Cardiac septum (tissue), 1 donor: ENCODE measurements at regions not wholly inside any gene's neighbourhood (a gene's known extent, or its start where the extent isn't known, plus 50 kb on each side); places are given as distances from the start of the nearest gene placed in this dataset.
"Not testable (repeated sequence)": the region's sequence is repeated elsewhere in the genome, so short reads cannot be mapped to it uniquely, and the experiment has no call there.

Experiments used
- DNase-seq: peaks from one replicate; pipeline ENCODE4 v3.0.0-alpha.2; 2020; ENCODE audit warnings: low spot score
- intact Hi-C: fragments of 100-400 bp; cut with DNase I; formaldehyde crosslinking; loops from one replicate; pipeline ENCODE4 v1.14.0; 2022
- donor health status: DM: no; HTN: no; CAD: no.

DNA sequence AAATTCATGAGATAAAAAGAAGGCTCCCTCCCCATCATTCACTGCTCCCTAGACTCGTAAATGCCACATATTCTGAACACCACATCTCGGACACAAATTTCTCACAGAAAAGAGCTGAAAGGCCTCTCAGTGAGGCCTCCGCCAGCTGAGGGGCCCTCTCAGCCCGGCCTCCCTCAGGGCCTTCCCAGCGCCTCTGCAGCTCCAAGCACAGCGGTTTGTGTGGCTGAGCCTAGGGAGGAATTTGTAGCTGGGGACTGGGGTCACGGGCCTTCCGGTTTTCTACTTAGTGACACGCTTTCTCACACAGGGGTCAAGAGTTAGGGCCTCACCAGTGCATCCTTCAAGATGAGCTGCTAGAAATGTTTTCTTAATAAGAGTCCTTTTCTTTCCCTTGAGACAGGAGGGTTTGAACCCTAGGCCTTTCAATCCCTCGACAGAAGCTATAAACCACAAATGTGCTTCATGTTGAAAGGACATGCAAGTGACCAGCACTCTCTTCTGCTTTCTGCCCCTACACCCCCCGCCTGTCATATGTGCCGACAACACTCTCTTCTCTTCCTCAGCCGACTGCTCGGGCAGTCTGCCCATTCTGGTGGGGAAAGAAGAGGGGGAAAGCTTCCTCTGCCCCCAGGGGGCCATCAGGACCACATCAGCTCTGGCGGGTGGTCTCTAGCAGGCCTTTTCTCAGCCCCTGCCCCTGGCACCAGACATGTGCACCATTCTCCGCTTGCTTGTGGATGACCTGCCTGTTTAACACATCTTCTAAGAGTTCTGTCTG, 104.9 kb downstream of the CHIC2 start:
- intact Hi-C loops, result no loop called here
- no peak for DNase-seq

- no peak for DNase-seq
- intact Hi-C loops, result no loop called here
Observed at GRCh38 chr4:53956454-53956853, 108.0 kb downstream of the CHIC2 start.

- intact Hi-C loops, result no loop called here
- DNase-seq, result no peak
Observed at GRCh38 chr4:53956053-53956452, 108.4 kb downstream of the CHIC2 start.

- DNase-seq, result no peak
- intact Hi-C loops, result no loop called here
Observed at GRCh38 chr4:53951414-53951813, 113.0 kb downstream of the CHIC2 start.

GRCh38 chr4:53943345-53944085, 120.9 kb downstream of the CHIC2 start:
- DNase-seq, result no peak
- intact Hi-C loops, result no loop called here

DNA sequence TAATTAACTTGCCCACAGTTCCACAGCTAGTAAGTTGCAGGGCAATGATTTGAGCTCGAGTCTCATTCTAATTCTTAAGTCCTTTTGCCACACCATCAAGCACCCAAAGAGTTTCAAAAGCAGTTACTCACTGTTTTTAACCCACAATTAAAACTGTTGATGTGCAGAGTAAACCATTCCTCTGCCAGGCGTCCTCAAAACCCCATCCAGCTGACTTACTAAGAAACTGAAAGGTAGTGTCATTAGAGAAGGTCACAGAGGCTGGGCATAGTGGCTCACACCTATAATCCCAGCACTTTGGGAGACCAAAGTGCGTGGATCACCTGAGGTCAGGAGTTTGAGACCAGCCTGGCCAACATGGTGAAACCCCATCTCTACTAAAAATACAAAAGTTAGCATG, 121.7 kb downstream of the CHIC2 start:
- DNase-seq, result no peak
- intact Hi-C loops, result no loop called here

DNA sequence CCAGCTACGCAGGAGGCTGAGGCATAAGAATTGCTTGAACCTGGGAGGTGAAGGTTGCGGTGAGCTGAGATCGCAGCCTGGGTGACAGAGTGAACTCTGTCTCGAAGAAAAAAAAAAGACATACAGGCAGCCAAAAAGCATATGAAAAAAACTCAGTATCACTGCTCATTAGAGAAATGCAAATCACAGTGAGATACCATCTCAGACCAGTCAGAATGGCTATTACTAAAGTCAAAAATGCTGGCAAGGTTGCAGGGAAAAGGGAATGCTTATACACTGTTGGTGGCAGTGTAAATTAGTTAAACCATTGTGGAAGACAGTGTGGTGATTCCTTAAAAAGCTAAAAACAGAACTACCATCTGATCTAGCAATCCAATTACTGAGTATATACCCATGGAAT, 123.1 kb downstream of the CHIC2 start:
- intact Hi-C loops, result no loop called here
- DNase-seq, result no peak

- DNase-seq, intact Hi-C loops: not testable (repeated sequence)
Observed at GRCh38 chr4:53939892-53940291, 124.5 kb downstream of the CHIC2 start.

- intact Hi-C loops, result no loop called here
- DNase-seq, result no peak
Observed at GRCh38 chr4:53937918-53938317, 126.5 kb downstream of the CHIC2 start.

GRCh38 chr4:53937327-53937726, 127.1 kb downstream of the CHIC2 start:
- DNase-seq, result no peak
- intact Hi-C loops, result no loop called here

- intact Hi-C loops, result no loop called here
- DNase-seq, result no peak
Observed at GRCh38 chr4:53935780-53936179, 128.6 kb downstream of the CHIC2 start.

DNA sequence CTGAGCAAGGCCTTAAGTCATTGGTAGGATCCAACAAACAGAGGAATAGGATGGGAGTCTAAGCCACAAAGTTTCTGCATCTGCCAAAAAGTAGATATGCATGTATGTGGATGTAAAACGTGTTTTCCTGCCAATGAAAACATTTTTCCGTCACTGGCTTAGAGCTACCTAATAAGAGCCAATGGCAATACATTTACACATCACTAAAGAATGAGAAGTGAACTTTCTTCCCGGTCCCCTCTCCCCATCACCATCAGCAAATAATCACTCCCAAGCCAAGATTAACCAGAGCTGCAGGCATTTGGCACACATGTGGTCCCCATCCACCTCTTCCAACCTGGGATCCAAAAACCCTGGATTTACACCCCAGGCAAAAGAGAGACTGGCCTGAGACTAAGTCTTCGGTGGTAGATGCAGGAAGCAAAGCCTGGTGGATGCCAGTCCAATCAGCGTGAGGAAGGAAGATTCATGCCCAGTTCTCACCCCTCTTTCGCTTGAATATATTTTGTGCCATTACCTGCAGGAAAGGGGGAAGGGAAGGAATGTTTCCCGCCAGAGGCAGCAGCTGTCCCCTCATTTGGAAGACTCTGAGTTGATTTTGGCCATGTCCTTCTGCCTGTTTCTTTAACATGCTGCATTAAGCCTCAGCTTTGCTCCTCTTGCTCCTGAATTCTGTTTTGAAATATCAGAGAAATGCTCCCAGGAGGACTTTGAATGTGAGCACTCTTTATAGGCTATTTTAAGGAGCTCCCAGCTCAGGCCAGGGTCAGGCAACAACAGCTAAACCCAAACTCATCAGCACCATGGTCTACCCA, 131.4 kb downstream of the CHIC2 start:
- intact Hi-C loops, result loop anchor here (5.0 kb wide), 1 partner anchor 129 kb away; the partner anchor contains the start of gene CHIC2

GRCh38 chr4:53931461-53931961, 132.9 kb downstream of the CHIC2 start:
- DNase-seq, result no peak
- intact Hi-C loops, result loop anchor here (2.0 to 5.0 kb wide), 2 partner anchors 131 to 285 kb away; partner anchors contain the start of gene CHIC2

More for the DNA sequence above, 131.4 kb downstream of the CHIC2 start:
- DNase-seq, result no peak

GRCh38 chr4:53929955-53930798, 134.2 kb downstream of the CHIC2 start:
- peak; percentile 82 for DNase-seq
- intact Hi-C loops, result loop anchor here (2.0 to 5.0 kb wide), 2 partner anchors 132 to 287 kb away; partner anchors contain the start of gene CHIC2

GRCh38 chr4:53929311-53929710, 135.1 kb downstream of the CHIC2 start:
- intact Hi-C loops, result no loop called here
- DNase-seq, result no peak

- intact Hi-C loops, result no loop called here
- no peak for DNase-seq
Observed at GRCh38 chr4:53928825-53929224, 135.6 kb downstream of the CHIC2 start.

DNA sequence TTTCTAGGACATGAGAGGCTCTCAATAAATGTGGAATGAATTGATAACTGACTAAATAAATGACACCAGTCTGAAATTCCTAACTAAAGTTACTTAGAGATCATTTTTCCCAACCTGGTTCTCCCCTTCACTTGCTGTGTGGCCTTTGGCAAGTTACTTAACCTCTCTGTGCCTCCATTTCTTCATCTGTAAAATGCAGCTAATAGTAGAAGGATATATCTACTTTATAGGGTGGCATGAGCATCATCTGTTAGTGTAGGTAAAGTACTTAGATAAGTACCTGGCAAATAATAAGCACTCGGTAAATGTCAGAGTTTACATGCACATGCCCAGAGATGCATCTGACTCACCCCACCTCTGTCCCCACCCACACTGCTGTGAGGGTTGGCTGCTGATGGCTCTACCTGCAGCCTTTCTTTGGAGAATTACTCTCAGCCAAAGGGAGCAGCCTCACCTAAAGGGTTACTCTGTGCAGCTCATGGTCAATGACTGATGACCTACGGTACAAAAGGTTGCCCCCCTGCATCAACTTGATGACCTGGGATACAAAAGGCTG, 139.3 kb downstream of the CHIC2 start:
- intact Hi-C loops, result no loop called here
- no peak for DNase-seq

GRCh38 chr4:53924333-53925049, 139.9 kb downstream of the CHIC2 start:
- intact Hi-C loops, result no loop called here

More at GRCh38 chr4:53924333-53925049, 139.9 kb downstream of the CHIC2 start:
- no peak for DNase-seq
